A204.1 (cell line): ENCODE measurements at regions not wholly inside any gene's neighbourhood (a gene's known extent, or its start where the extent isn't known, plus 50 kb on each side); places are given as distances from the start of the nearest gene placed in this dataset.

Source experiments
- FAIRE-seq: peaks from 2 replicates; lab custom pipeline; 2012; peaks lifted over from hg19 to GRCh38; lab: Jason Lieb, UNC

GRCh38 chr2:7289697-7290096 lies 372.5 kb downstream of the RNF144A start:
- no peak for FAIRE-seq

GRCh38 chr2:7292154-7292691 lies 375.0 kb downstream of the RNF144A start:
- FAIRE-seq = no peak

DNA sequence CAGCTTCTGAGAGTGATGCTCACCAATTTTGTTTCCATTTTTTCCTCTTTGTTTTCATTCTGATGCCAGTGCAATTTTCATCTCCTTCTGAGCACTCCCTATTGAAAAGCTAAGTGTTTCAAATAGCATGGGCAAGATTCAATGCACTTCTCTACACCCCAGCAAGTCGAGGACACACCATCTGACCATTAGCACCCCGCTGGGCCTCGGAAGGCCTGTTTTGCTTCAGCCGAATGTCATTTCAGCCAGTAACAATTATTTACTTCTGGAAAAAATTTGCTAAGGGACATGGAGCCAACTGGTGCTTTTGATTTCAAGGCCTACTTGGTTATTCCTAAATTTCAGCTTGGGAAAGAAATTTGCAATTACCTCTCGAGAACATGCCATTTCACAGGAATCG lies 392.4 kb downstream of the RNF144A start:
- no peak for FAIRE-seq

- no peak for FAIRE-seq
Measured at GRCh38 chr2:7324706-7325105, 407.5 kb downstream of the RNF144A start.

DNA sequence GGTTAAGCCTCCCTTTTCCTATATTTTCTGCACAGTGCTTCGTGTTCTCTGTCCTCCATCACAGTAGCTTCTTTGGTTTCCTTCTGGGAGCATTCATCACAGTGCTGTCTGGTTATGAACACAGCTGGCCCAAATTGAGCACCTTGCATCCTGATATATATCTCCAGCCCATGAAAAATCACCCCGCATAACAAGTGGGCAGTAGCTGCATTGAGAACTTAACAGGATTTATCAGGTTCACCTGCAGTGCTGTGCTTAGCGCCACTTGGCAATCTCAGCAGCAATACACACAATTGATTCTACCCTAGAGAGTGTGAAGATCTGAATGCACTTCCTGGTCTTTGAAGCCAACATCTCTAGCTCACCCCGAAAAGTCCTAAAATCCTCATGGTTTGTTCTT lies 408.0 kb downstream of the RNF144A start:
- no peak for FAIRE-seq

- no peak for FAIRE-seq
Measured at GRCh38 chr2:7329465-7329864, 412.3 kb downstream of the RNF144A start.

DNA sequence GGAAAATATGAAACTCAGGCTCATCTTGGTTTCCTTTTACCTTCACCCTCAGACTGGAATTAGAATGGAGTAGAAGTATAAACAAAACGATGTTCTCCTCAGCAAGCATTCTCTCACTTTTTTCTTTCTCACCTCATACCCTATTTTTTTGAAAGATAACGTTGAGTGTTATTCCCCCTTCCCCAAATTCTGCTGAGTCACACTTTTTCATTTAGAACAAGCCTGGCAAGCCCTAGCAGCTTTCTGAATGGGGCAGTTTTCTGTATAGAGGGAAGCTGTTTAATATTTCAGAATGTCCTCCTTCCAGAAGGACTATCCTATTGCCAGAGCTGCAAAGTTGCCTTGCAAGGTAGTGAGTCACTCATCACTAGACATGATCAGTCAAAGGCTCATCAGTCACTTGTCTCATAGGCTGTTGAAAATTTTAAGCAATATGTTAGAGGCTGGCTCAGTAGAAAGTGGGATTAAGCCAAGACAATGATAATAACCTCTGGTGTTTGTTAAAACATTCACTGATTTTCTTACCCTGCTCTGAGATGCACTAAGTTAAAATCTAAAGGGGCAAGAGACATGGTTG lies 416.1 kb downstream of the RNF144A start:
- FAIRE-seq = no peak

- FAIRE-seq = no peak
Measured at GRCh38 chr2:7333960-7334493, 416.8 kb downstream of the RNF144A start.

DNA sequence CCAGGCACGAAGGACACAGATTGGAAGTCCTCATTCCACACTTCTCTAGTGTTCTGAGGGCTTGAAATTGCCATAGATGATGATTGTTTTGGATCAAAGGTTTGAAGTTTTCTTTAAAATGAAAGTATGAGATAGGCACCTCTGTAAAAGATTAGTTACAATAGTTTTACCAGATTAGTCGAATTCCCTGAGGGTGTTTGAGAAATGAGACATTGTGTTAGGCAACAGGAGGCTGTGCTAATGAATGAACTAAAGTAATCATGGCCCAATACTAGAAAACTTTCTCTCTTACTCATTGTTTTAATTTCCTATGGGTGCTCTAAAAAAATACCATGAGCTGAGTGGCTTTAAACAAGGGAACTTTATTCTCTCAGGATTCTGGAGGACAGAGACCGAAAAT lies 421.7 kb downstream of the RNF144A start:
- no peak for FAIRE-seq

DNA sequence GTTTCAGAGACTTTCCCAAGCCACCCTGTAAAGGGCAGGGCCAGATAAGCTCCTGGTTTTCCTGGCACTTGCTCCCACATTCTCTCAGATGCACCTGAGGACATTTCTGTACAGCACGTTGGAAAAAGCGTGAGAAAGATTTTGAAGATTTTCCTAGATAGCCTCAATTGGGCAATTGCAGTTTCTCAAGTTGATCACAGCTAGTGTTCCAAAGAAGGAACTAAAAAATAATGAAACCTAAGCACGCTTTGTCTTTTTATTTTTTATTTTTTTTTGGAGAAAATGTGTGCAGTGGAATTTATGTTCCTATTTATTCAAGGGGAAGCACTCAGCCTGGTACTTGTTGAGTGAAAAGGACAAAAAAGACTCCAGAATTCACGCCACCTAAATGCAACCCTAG lies 429.1 kb downstream of the RNF144A start:
- no peak for FAIRE-seq

GRCh38 chr2:7348761-7349160 lies 431.5 kb downstream of the RNF144A start:
- no peak for FAIRE-seq

GRCh38 chr2:7352191-7352590 lies 435.0 kb downstream of the RNF144A start:
- FAIRE-seq = no peak

- FAIRE-seq = no peak
Measured at GRCh38 chr2:7353571-7353970, 436.4 kb downstream of the RNF144A start.

- no peak for FAIRE-seq
Measured at GRCh38 chr2:7355781-7356180, 438.6 kb downstream of the RNF144A start.

DNA sequence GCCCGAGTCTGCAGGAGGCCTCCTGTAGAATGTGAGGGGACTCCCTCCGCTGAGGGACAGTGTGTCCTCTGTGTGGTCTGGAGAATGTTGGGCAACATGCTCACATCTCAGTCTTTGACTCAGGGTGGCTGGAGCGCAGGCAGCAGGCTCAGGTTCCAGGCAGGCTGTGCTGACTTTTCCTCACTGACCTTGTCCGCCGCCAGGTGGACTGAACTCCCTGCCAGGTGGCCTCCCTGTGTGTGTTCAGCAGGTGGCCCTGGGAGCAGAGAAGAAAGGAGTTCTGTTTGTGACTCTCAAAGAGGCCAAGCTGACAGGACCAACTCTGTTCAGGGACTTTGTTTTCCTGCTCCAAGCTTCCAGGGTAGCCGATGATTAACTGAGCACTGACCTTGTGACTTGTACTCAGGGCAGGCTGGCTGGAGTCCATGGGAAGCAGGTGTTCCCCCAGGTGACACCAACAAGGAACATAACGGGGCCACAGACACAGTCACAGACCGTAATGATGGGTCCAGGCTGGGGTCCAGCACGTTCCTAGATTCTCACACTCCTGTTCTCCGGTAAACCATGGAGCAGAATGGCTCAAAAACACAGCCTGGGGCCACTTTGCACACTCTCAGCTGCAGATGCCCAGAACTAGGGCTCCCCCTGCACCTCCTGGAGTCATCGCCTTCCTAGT lies 439.8 kb downstream of the RNF144A start:
- no peak for FAIRE-seq

- no peak for FAIRE-seq
Measured at GRCh38 chr2:7357993-7358392, 440.8 kb downstream of the RNF144A start.

- FAIRE-seq = no peak
Measured at GRCh38 chr2:7358865-7359447, 441.7 kb downstream of the RNF144A start.

DNA sequence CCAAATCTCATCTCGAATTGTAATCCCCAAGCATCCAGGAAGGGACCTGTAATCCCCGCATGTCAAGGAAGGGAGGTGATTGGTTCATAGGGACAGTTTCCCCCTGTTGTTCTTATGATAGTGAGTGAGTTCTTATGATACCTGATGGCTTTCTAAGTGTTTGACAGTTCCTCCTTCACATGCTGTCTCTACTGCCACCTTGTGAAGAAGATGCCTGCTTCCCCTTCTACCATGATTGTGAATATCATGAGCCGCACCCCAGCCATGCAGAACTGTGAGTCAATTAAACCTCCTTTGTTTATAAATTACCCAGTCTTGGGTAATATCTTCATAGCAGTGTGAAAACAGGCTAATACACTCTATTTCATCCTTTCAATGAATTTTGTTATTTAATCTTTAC lies 446.7 kb downstream of the RNF144A start:
- no peak for FAIRE-seq

GRCh38 chr2:7368211-7368610 lies 451.0 kb downstream of the RNF144A start:
- FAIRE-seq = no peak

DNA sequence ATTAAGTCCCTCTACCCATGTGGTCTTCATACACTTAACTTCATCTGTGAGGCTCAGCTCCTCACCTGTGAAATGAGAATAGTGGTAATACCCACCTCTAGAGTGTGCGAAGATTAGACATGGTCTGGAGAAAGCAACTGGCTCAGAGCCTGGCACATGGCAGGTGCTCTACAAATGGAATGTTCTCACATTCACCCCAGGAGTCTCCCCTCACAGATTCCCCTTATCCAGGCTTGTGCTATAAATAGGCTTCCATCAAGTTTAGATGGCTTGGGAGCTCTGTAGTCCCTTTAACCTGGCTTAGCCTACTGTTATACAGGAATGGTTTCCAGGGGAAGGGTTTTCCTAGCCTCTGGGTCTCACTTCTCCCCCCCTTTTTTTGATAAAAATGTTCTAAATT lies 455.9 kb downstream of the RNF144A start:
- FAIRE-seq = no peak

DNA sequence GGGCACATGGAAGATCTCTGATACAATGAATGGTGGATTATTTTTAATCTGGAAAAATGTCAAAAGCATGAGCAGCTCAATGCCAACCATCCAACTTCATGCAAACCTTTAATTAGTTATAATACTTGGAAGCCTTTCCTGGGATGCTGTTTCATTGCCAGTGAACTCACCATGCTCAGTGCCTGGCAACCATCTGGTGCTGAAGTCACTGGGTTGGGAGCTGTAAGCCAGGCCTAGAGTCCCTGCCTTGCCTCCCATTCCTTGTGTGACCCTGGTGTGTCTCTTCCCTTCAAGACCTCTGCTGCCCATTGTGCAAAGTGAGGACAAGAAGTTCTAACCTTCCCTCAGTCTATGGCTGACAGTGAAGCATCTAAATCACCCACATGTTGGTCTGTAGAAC lies 458.7 kb downstream of the RNF144A start:
- no peak for FAIRE-seq

- FAIRE-seq = no peak
Measured at GRCh38 chr2:7377916-7378569, 460.8 kb downstream of the RNF144A start.

DNA sequence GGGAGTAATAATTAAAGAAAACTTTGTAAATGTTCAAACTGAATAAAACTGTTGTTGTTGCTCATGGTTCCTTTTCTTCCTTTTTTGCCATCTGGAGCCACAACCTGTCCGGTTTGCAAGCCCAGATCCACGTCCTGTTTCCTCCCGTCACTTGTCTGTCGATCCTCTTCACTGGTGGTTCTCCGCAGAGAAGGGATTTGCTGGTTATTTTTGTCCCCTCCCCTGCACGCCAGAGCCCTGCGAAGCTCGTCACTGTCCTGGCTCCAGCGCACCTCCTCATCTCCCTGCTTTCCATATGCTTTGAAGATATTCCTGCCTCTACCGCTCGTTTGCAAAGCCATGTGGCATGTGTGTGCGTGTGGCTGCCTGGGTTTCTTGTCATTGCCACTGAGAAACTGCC lies 461.4 kb downstream of the RNF144A start:
- FAIRE-seq = no peak
